ENCODE measurements at regions not wholly inside any gene's neighbourhood (a gene's known extent, or its start where the extent isn't known, plus 50 kb on each side); places are given as distances from the start of the nearest gene placed in this dataset.

- no peak for DNase-seq (ENCODE audit: low spot score)
Observed at GRCh38 chr2:145265244-145265643, 745.3 kb upstream of the ZEB2 start.

GRCh38 chr2:145260674-145261073 is 740.8 kb upstream of the ZEB2 start:
- DNase-seq (ENCODE audit: low spot score) = no peak

GRCh38 chr2:145260081-145260480 is 740.2 kb upstream of the ZEB2 start:
- DNase-seq (ENCODE audit: low spot score) = no peak

- DNase-seq (ENCODE audit: low spot score) = no peak
Observed at GRCh38 chr2:145258903-145259579, 739.1 kb upstream of the ZEB2 start.

GRCh38 chr2:145257931-145258330 is 738.0 kb upstream of the ZEB2 start:
- no peak for DNase-seq (ENCODE audit: low spot score)

GRCh38 chr2:145256551-145256950 is 736.6 kb upstream of the ZEB2 start:
- no peak for DNase-seq (ENCODE audit: low spot score)

- DNase-seq (ENCODE audit: low spot score) = no peak
Observed at GRCh38 chr2:145254291-145254690, 734.4 kb upstream of the ZEB2 start.

- DNase-seq (ENCODE audit: low spot score) = no peak
Observed at GRCh38 chr2:145253492-145253891, 733.6 kb upstream of the ZEB2 start.

GRCh38 chr2:145245268-145245870 is 725.5 kb upstream of the ZEB2 start:
- no peak for DNase-seq (ENCODE audit: low spot score)

- no peak for DNase-seq (ENCODE audit: low spot score)
Observed at GRCh38 chr2:145235312-145235711, 715.4 kb upstream of the ZEB2 start.

- DNase-seq (ENCODE audit: low spot score) = no peak
Observed at GRCh38 chr2:145230546-145230945, 710.6 kb upstream of the ZEB2 start.

GRCh38 chr2:145228506-145228905 is 708.6 kb upstream of the ZEB2 start:
- no peak for DNase-seq (ENCODE audit: low spot score)

- no peak for DNase-seq (ENCODE audit: low spot score)
Observed at GRCh38 chr2:145226901-145227300, 707.0 kb upstream of the ZEB2 start.

- no peak for DNase-seq (ENCODE audit: low spot score)
Observed at GRCh38 chr2:145221516-145221915, 701.6 kb upstream of the ZEB2 start.

GRCh38 chr2:145221032-145221431 is 701.1 kb upstream of the ZEB2 start:
- no peak for DNase-seq (ENCODE audit: low spot score)

- DNase-seq (ENCODE audit: low spot score) = no peak
Observed at GRCh38 chr2:145220496-145220895, 700.6 kb upstream of the ZEB2 start.

GRCh38 chr2:145207884-145208283 is 688.0 kb upstream of the ZEB2 start:
- DNase-seq (ENCODE audit: low spot score) = no peak

- no peak for DNase-seq (ENCODE audit: low spot score)
Observed at GRCh38 chr2:145206496-145207281, 686.8 kb upstream of the ZEB2 start.

- no peak for DNase-seq (ENCODE audit: low spot score)
Observed at GRCh38 chr2:145203891-145204290, 684.0 kb upstream of the ZEB2 start.

- no peak for DNase-seq (ENCODE audit: low spot score)
Observed at GRCh38 chr2:145199827-145200706, 680.1 kb upstream of the ZEB2 start.

GRCh38 chr2:145199042-145199441 is 679.1 kb upstream of the ZEB2 start:
- no peak for DNase-seq (ENCODE audit: low spot score)

GRCh38 chr2:145198555-145198954 is 678.6 kb upstream of the ZEB2 start:
- no peak for DNase-seq (ENCODE audit: low spot score)

Data from hematopoietic multipotent progenitor cell treated with erythropoietin and hydrocortisone succinate and interleukin-3 and kit ligand, for 15 days (in vitro differentiated cells).